Urinary bladder (tissue), 3 donors: ENCODE measurements at regions not wholly inside any gene's neighbourhood (a gene's known extent, or its start where the extent isn't known, plus 50 kb on each side); places are given as distances from the start of the nearest gene placed in this dataset.

ENCODE experiments used
- DNase-seq: peaks from one replicate; pipeline ENCODE4 v3.0.0-alpha.2; 2015; ENCODE audit errors: extremely low spot score
- H3K27ac ChIP-seq: one replicate; pipeline ENCODE4 v1.5.1; 2013; ENCODE audit warnings: low read depth, mild to moderate bottlenecking, moderate library complexity
- H3K36me3 ChIP-seq: one replicate; pipeline ENCODE4 v1.6.1; 2013; ENCODE audit warnings: mild to moderate bottlenecking, moderate library complexity; ENCODE audit not compliant: insufficient read depth
- H3K4me1 ChIP-seq: one replicate; pipeline ENCODE4 v1.6.1; 2013; ENCODE audit warnings: mild to moderate bottlenecking, moderate library complexity; ENCODE audit not compliant: insufficient read depth
- H3K4me3 ChIP-seq: one replicate; pipeline ENCODE4 v1.5.1; 2013; ENCODE audit warnings: low read depth, low read length
- WGBS: extraction: QIAGEN DNeasy Blood & Tissue Kit; methylation state at CpG from one replicate; pipeline ENCODE4 v1.1.7; 2013; 5-methylcytosine and 5-hydroxymethylcytosine counted together
- donor health status: healthy with polysubstance abuse.
- donor health status: healthy.

GRCh38 chr15:97876281-97876675 lies 84.2 kb upstream of the ARRDC4 start:
- no peak overlapping the region for H3K4me3 ChIP-seq
- DNase-seq: no peak
- no peaks in the 10 kb centered on the region for H3K4me1 ChIP-seq
- WGBS: 84% methylated on average over 10 of the region's 10 CpGs
- no peaks in the 10 kb centered on the region for H3K36me3 ChIP-seq
- H3K27ac ChIP-seq: no peak overlapping the region

GRCh38 chr15:97881346-97881965 lies 79.0 kb upstream of the ARRDC4 start:
- H3K36me3 ChIP-seq: no peaks in the 10 kb centered on the region
- no peak overlapping the region for H3K4me3 ChIP-seq
- H3K4me1 ChIP-seq: no peaks in the 10 kb centered on the region
- no peak for DNase-seq
- no peak overlapping the region for H3K27ac ChIP-seq
- 81% methylated on average over 8 of the region's 8 CpGs for WGBS

- no peaks in the 10 kb centered on the region for H3K36me3 ChIP-seq
- DNase-seq: no peak
- no peak overlapping the region for H3K4me3 ChIP-seq
- no peak overlapping the region for H3K27ac ChIP-seq
- no peaks in the 10 kb centered on the region for H3K4me1 ChIP-seq
- WGBS: 58% methylated on average over 3 of the region's 3 CpGs
Measured at GRCh38 chr15:97884513-97885131, 75.9 kb upstream of the ARRDC4 start.

DNA sequence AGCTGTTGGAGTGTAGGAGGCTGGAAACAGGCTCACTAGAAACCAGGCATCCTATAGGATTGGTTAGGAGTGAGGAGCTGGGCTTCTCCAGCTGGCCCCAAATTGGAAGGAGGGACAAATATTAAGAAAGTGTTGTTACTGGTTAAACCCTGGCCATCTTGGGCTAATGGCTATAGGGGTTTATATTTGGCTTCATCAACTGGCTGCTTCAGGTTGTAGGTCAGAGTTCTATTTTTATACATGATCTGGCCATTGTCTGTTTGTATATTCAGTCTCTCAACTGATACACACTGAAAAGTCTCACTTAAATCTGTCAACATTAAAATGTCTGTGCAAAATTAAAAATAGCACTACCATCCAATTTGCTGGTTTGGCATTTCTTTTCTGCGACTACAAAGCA lies 70.2 kb upstream of the ARRDC4 start:
- Histone ChIP-seq H3K27ac (no peak overlapping the region), H3K4me3 (no peak overlapping the region), H3K36me3 (no peaks in the 10 kb centered on the region), H3K4me1 (no peaks in the 10 kb centered on the region)
- WGBS: 35% methylated on average over 1 of the region's 1 CpG
- no peak for DNase-seq

DNA sequence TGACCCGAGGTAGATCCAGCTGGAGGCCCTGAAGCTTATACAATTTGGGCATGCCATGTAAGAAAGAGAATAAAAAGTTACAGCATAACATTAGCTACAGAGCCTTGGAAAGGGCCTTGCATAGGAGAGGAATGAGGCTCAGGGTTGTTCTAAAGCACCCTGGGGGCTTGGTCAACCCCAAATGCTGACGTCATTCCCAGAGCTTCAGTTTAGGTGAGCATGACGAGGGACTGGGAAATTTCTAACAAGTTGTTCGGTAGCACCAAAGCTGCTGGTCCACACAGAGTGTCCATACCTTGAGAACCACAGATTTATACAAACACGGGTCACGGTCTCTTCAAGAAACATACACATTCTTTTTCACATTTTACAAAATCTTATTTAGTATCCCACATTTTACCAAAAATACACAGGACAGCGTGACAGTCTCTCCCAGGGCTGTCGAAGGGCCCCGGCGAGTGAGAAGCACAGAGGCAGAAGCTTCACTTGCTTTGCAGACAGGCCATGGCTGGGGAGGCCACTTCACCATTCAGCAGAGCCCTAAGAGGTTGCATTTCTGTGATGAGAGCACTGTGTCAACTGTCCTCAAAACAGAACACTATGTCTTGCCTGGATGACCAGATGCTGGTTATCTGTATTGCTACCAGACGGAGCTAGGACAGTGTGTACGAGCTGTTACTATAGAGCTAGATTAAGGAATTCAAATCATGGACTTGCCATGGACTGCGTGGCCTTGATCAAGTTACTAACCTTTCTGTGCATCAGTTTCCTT lies 68.2 kb upstream of the ARRDC4 start:
- WGBS: 88% methylated on average over 13 of the region's 13 CpGs
- H3K27ac ChIP-seq: no peak overlapping the region
- no peaks in the 10 kb centered on the region for H3K36me3 ChIP-seq
- H3K4me1 ChIP-seq: no peaks in the 10 kb centered on the region
- no peak for DNase-seq
- H3K4me3 ChIP-seq: no peak overlapping the region

GRCh38 chr15:97893967-97894366 lies 66.5 kb upstream of the ARRDC4 start:
- WGBS: 61% methylated on average over 5 of the region's 5 CpGs
- Histone ChIP-seq H3K27ac (no peak overlapping the region), H3K36me3 (no peaks in the 10 kb centered on the region), H3K4me1 (no peaks in the 10 kb centered on the region), H3K4me3 (no peak overlapping the region)
- DNase-seq: no peak

DNA sequence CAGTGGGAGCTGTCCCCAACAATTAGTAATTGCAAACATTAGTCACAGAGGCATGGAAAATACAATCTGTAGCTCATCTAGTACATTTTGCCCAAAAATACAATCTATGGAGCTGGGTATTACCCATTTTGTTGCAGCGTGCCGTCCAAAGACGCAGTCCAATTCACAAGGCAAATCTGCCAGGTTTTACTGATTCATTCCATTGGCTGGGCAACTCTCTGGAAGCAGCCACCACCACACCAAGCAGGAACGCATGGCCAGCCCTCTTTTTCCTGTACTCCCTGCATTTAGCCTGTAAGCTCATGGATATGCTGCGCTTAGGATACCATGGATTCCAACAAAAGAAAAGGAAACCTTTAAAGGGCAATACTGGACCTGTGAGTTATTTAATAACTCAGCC lies 60.5 kb upstream of the ARRDC4 start:
- Histone ChIP-seq H3K27ac (no peak overlapping the region), H3K4me1 (no peaks in the 10 kb centered on the region), H3K36me3 (no peaks in the 10 kb centered on the region), H3K4me3 (no peak overlapping the region)
- no peak for DNase-seq
- WGBS: 52% methylated on average over 5 of the region's 5 CpGs

GRCh38 chr15:97902140-97902780 lies 58.2 kb upstream of the ARRDC4 start:
- Histone ChIP-seq H3K4me3 (no peak overlapping the region), H3K36me3 (no peaks in the 10 kb centered on the region), H3K27ac (no peak overlapping the region), H3K4me1 (no peaks in the 10 kb centered on the region)
- 49% methylated on average over 10 of the region's 10 CpGs for WGBS
- DNase-seq: no peak

DNA sequence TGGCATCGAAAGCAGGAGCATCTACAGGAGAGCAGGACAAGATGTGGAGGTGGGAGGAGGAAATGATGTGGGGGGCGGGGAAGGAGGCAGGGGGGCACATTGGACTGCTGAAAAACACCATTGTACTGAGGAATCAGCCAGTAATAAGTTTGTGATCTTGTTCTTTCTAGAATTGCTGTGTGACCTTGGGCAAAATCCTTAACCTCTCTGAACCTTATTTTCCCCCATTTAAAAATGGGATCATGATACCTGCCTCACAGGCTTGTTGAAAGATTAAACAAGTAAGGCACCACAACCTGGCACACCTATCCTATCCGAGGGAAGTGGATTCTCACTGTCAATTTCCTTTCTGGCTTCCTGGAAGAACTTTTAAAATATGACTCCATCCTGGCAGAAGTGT lies 56.9 kb upstream of the ARRDC4 start:
- Histone ChIP-seq H3K36me3 (no peaks in the 10 kb centered on the region), H3K27ac (no peak overlapping the region), H3K4me1 (no peaks in the 10 kb centered on the region), H3K4me3 (no peak overlapping the region)
- DNase-seq: no peak
- WGBS: 81% methylated on average over 3 of the region's 3 CpGs

- no peak overlapping the region for H3K27ac ChIP-seq
- no peak for DNase-seq
- 1% methylated on average over 26 of the region's 26 CpGs for WGBS
- no peaks in the 10 kb centered on the region for H3K36me3 ChIP-seq
- H3K4me1 ChIP-seq: no peaks in the 10 kb centered on the region
- H3K4me3 ChIP-seq: no peak overlapping the region
Measured at GRCh38 chr15:97903971-97904572, 56.4 kb upstream of the ARRDC4 start.

- 4% methylated on average over 3 of the region's 3 CpGs for WGBS
- H3K36me3 ChIP-seq: no peaks in the 10 kb centered on the region
- H3K4me1 ChIP-seq: no peaks in the 10 kb centered on the region
- H3K27ac ChIP-seq: no peak overlapping the region
- DNase-seq: no peak
- H3K4me3 ChIP-seq: no peak overlapping the region
Measured at GRCh38 chr15:97909291-97909891, 51.1 kb upstream of the ARRDC4 start.
